H1 (cell line): ENCODE measurements at regions not wholly inside any gene's neighbourhood (a gene's known extent, or its start where the extent isn't known, plus 50 kb on each side); places are given as distances from the start of the nearest gene placed in this dataset.

Source experiments
- CTCF ChIA-PET: fragments of 300-600 bp; sonication (Branson Sonifier 250); formaldehyde crosslinking; loops from one replicate; lab custom pipeline; 2021; ENCODE audit not compliant: partially characterized antibody; lab: Charles Lee
- POLR2A ChIA-PET: fragments of 300-600 bp; sonication (Branson Sonifier 250); formaldehyde crosslinking; loops from one replicate; lab custom pipeline; 2021; ENCODE audit warnings: inconsistent platforms; ENCODE audit not compliant: partially characterized antibody; lab: Charles Lee
- DNase-seq, 2 experiments: peaks; one replicate each; pipeline versions ENCODE4 v3.0.0 to v3.0.0-alpha.2; 2010 to 2022; ENCODE audit warnings: low spot score in 2 of 2, low read depth in 1 of 2, mixed read lengths in 1 of 2
- FAIRE-seq: peaks from 2 replicates; lab custom pipeline; 2011; peaks lifted over from hg19 to GRCh38; lab: Jason Lieb, UNC
- H2AFZ ChIP-seq: 2 replicates; pipeline ENCODE4 v1.8.1; 2012; ENCODE audit warnings: low read length, inconsistent platforms
- H2AK5ac ChIP-seq: 2 replicates; pipeline ENCODE4 v1.6.1; 2013; ENCODE audit warnings: low read depth, low read length
- H2BK120ac ChIP-seq: replicated peaks from 2 replicates; pipeline ENCODE3; 2013; ENCODE audit warnings: low read depth, low read length, inconsistent platforms
- H2BK12ac ChIP-seq: 2 replicates; pipeline ENCODE4 v1.6.1; 2013; ENCODE audit warnings: low read depth, low read length
- H2BK15ac ChIP-seq: 2 replicates; pipeline ENCODE4 v1.6.1; 2013; ENCODE audit warnings: low read length
- H2BK20ac ChIP-seq: 2 replicates; pipeline ENCODE4 v1.6.1; 2013; ENCODE audit warnings: low read length
- H2BK5ac ChIP-seq: 2 replicates; pipeline ENCODE4 v1.6.1; 2013; ENCODE audit warnings: low read depth, low read length
- H3K14ac ChIP-seq: 2 replicates; pipeline ENCODE4 v1.6.1; 2013; ENCODE audit warnings: inconsistent platforms; ENCODE audit not compliant: insufficient read length
- H3K18ac ChIP-seq: 2 replicates; pipeline ENCODE4 v1.6.1; 2013; ENCODE audit warnings: low read length; ENCODE audit errors: extremely low read depth
- H3K23ac ChIP-seq: 2 replicates; pipeline ENCODE4 v1.6.1; 2013; ENCODE audit warnings: inconsistent platforms; ENCODE audit not compliant: insufficient read length
- H3K23me2 ChIP-seq: 2 replicates; pipeline ENCODE4 v1.6.1; 2013; ENCODE audit warnings: low read depth, low read length
- H3K27ac ChIP-seq: 2 replicates; pipeline ENCODE4 v1.6.1; 2011; ENCODE audit warnings: low read depth, low read length, inconsistent platforms
- H3K27me3 ChIP-seq, 4 experiments: replicated peaks in 1 of 4; 1 replicate in 1 of 4; 2 replicates in 3 of 4; pipeline versions ENCODE4 v1.6.1 to v1.8.1; 2011 to 2013; ENCODE audit warnings: low read length in 3 of 4, mild to moderate bottlenecking in 3 of 4, inconsistent platforms in 2 of 4, mixed read lengths in 2 of 4, moderate library complexity in 1 of 4; ENCODE audit not compliant: control insufficient read depth in 3 of 4, insufficient read depth in 3 of 4; ENCODE audit errors: extremely low read depth in 1 of 4
- H3K36me3 ChIP-seq, 4 experiments: 2 replicates each; pipeline versions ENCODE4 v1.6.1 to v1.8.1; 2011 to 2013; ENCODE audit warnings: mild to moderate bottlenecking in 4 of 4, low read length in 3 of 4, moderate library complexity in 2 of 4, control low read depth in 1 of 4, inconsistent platforms in 1 of 4; ENCODE audit not compliant: insufficient read depth in 4 of 4, control insufficient read depth in 2 of 4
- H3K4ac ChIP-seq: replicated peaks from 2 replicates; pipeline ENCODE3; 2013; ENCODE audit warnings: low read length, low read depth, mixed read lengths, inconsistent platforms; ENCODE audit not compliant: insufficient read length
- H3K4me1 ChIP-seq, 4 experiments: replicated peaks in 1 of 4; 1 replicate in 1 of 4; 2 replicates in 3 of 4; pipeline versions ENCODE4 v1.6.1 to v1.8.1; 2011 to 2013; ENCODE audit warnings: low read length in 3 of 4, inconsistent platforms in 2 of 4, mixed read lengths in 1 of 4; ENCODE audit not compliant: insufficient read depth in 4 of 4, control insufficient read depth in 3 of 4
- H3K4me2 ChIP-seq, 2 experiments: 2 replicates each; pipeline versions ENCODE4 v1.6.1 to v1.8.1; 2011 to 2013; ENCODE audit warnings: low read depth in 2 of 2, low read length in 2 of 2, control low read depth in 1 of 2, inconsistent platforms in 1 of 2, mild to moderate bottlenecking in 1 of 2; ENCODE audit not compliant: insufficient read depth in 1 of 2
- H3K4me3 ChIP-seq, 4 experiments: fragments of 200-600, 300-600 bp in 1 of 4; sonication (generic), shearing (Covaris generic), sonication (Bioruptor Twin) in 1 of 4; 2 replicates each; pipeline versions ENCODE4 v1.5.1 to v1.8.1; 2011 to 2016; ENCODE audit warnings: low read length in 4 of 4, low read depth in 3 of 4, control low read depth in 2 of 4, inconsistent platforms in 2 of 4, mild to moderate bottlenecking in 2 of 4, mixed read lengths in 1 of 4, moderate library complexity in 1 of 4; ENCODE audit not compliant: insufficient read depth in 2 of 4; ENCODE audit errors: extremely low read depth in 1 of 4
- H3K56ac ChIP-seq: replicated peaks from 2 replicates; pipeline ENCODE3; 2013; ENCODE audit warnings: low read depth, mild to moderate bottlenecking, mixed read lengths, low read length, inconsistent platforms; ENCODE audit not compliant: insufficient read length
- H3K79me1 ChIP-seq: 2 replicates; pipeline ENCODE4 v1.6.1; 2013; ENCODE audit warnings: low read depth, low read length, control low read depth
- H3K79me2 ChIP-seq, 2 experiments: 2 replicates each; pipeline versions ENCODE4 v1.6.1 to v1.8.1; 2012 to 2013; ENCODE audit warnings: low read length in 2 of 2, mild to moderate bottlenecking in 2 of 2, inconsistent platforms in 1 of 2; ENCODE audit not compliant: insufficient read depth in 2 of 2, control insufficient read depth in 1 of 2
- H3K9ac ChIP-seq, 4 experiments: replicated peaks in 1 of 4; 1 replicate in 1 of 4; 2 replicates in 3 of 4; pipeline versions ENCODE4 v1.6.1 to v1.8.1; 2011 to 2013; ENCODE audit warnings: low read depth in 3 of 4, low read length in 3 of 4, control low read depth in 2 of 4, mild to moderate bottlenecking in 2 of 4, moderate library complexity in 2 of 4, inconsistent platforms in 1 of 4; ENCODE audit errors: extremely low read depth in 1 of 4
- H3K9me3 ChIP-seq, 2 experiments: 2 replicates each; pipeline versions ENCODE4 v1.6.1 to v1.8.1; 2012 to 2013; ENCODE audit warnings: mild to moderate bottlenecking in 2 of 2, moderate library complexity in 2 of 2, control low read depth in 1 of 2, inconsistent platforms in 1 of 2, low read depth in 1 of 2, low read length in 1 of 2, mixed read lengths in 1 of 2; ENCODE audit not compliant: insufficient read depth in 2 of 2
- H4K20me1 ChIP-seq, 2 experiments: replicated peaks in 1 of 2; 2 replicates each; pipeline versions ENCODE3 to v1.8.1; 2011 to 2013; ENCODE audit warnings: inconsistent platforms in 2 of 2, low read length in 2 of 2, mild to moderate bottlenecking in 1 of 2; ENCODE audit not compliant: insufficient read depth in 2 of 2, control insufficient read depth in 1 of 2
- H4K5ac ChIP-seq: 2 replicates; pipeline ENCODE4 v1.6.1; 2013; ENCODE audit warnings: low read length, low read depth, mixed read lengths, inconsistent platforms; ENCODE audit not compliant: insufficient read length
- H4K8ac ChIP-seq: 2 replicates; pipeline ENCODE4 v1.8.0; 2013; ENCODE audit warnings: mild to moderate bottlenecking, moderate library complexity, low read length, inconsistent platforms; ENCODE audit not compliant: insufficient read depth; ENCODE audit errors: extremely low read depth
- H4K91ac ChIP-seq: replicated peaks from 2 replicates; pipeline ENCODE3; 2013; ENCODE audit warnings: low read length, mixed read lengths, inconsistent platforms; ENCODE audit not compliant: insufficient read length
- CHD1 ChIP-seq: IDR thresholded peaks from 2 replicates; pipeline ENCODE4 v1.6.1; 2012; ENCODE audit warnings: low read depth, low read length, improper control_type of control experiment
- CTBP2 ChIP-seq: IDR thresholded peaks from 2 replicates; pipeline ENCODE4 v1.7.0; 2011; ENCODE audit warnings: borderline replicate concordance, mild to moderate bottlenecking, moderate library complexity, mixed read lengths, low read length; ENCODE audit not compliant: insufficient read depth, insufficient read length
- E2F6 ChIP-seq: IDR thresholded peaks from 2 replicates; pipeline ENCODE4 v1.6.1; 2012; ENCODE audit warnings: inconsistent platforms
- HDAC6 ChIP-seq: IDR thresholded peaks from one replicate; pipeline ENCODE4 v1.7.1; 2012; ENCODE audit warnings: low read depth, mild to moderate bottlenecking, inconsistent platforms, low read length, moderate library complexity
- RNF2 ChIP-seq: fragments of 200-900, 300-1000 bp; sonication (generic); IDR thresholded peaks from 2 replicates; pipeline ENCODE4 v1.7.1; 2016; ENCODE audit warnings: borderline replicate concordance, low read depth, mild to moderate bottlenecking, antibody characterized with exemption, low read length; ENCODE audit not compliant: poor library complexity, severe bottlenecking; ENCODE audit errors: missing control alignments
- YY1 ChIP-seq: IDR thresholded peaks from 2 replicates; pipeline ENCODE4 v1.6.1; 2011; ENCODE audit warnings: low read depth, mild to moderate bottlenecking, low read length
- WGBS, 2 experiments: shearing (Covaris generic) in 1 of 2; methylation state at CpG; one replicate each; pipeline versions ENCODE4 v1.1.6 to v1.1.7; 2013 to 2015; ENCODE audit warnings: low lambda C conversion rate in 2 of 2, mixed read lengths in 2 of 2, inconsistent platforms in 1 of 2, low coverage in 1 of 2, missing lambda C conversion rate in 1 of 2; ENCODE audit not compliant: insufficient replicate concordance in 2 of 2, insufficient coverage in 1 of 2, insufficient read length in 1 of 2; ENCODE audit errors: extremely low coverage in 1 of 2, missing lambda C conversion rate in 1 of 2; 5-methylcytosine and 5-hydroxymethylcytosine counted together

- 0 out of 2 replicates have a peak overlapping the region, but pooled peaks have one; percentile 5 for H4K8ac ChIP-seq
- H3K9me3 ChIP-seq = no peaks in the 10 kb centered on the region
- no peak overlapping the region for H3K18ac ChIP-seq
- H3K79me1 ChIP-seq = no peaks in the 10 kb centered on the region
- H2BK120ac ChIP-seq = no peak overlapping the region
- H3K4me1 ChIP-seq = no peaks in the 10 kb centered on the region; a peak in 1 of 7 replicates
- ChIA-PET POLR2A (no interaction called here), CTCF (interaction anchor here (1.0 to 1.5 kb wide), 5 partner anchors 12 to 234 kb away, joined by 3 to 4 read pairs (median 3); no protein-coding TSS in a partner anchor)
- no peak overlapping the region for H3K56ac ChIP-seq
- H3K27me3 ChIP-seq = no peaks in the 10 kb centered on the region
- H3K36me3 ChIP-seq = no peaks in the 10 kb centered on the region
- DNase-seq (no peak), FAIRE-seq (no peak)
- no peak for TF ChIP-seq CTBP2
- no peak for TF ChIP-seq RNF2
- no peak for TF ChIP-seq YY1
- TF ChIP-seq E2F6 = 0 out of 2 replicates have a peak, but pooled peaks have one; percentile 18
- TF ChIP-seq CHD1 = no peak
- no peak for TF ChIP-seq HDAC6
- H2BK5ac ChIP-seq = no peak overlapping the region
- H2BK15ac ChIP-seq = 0 out of 2 replicates have a peak overlapping the region, but pooled peaks have one; percentile 46
- no peak overlapping the region for H3K9ac ChIP-seq
- no peaks in the 10 kb centered on the region for H3K23me2 ChIP-seq
- no peak overlapping the region for H4K5ac ChIP-seq
- no peak overlapping the region for H3K4ac ChIP-seq
- H3K4me3 ChIP-seq = no peak overlapping the region
- H2BK20ac ChIP-seq = no peak overlapping the region
- no peaks in the 10 kb centered on the region for H4K20me1 ChIP-seq
- H3K23ac ChIP-seq = no peak overlapping the region
- no peak overlapping the region for H2BK12ac ChIP-seq
- H2AK5ac ChIP-seq = no peak overlapping the region
- H2AFZ ChIP-seq = peak overlapping the region; percentile 75; the same call in 1 of the 2 replicates
- H3K27ac ChIP-seq = no peak overlapping the region
- H3K4me2 ChIP-seq = no peak overlapping the region
- H4K91ac ChIP-seq = no peak overlapping the region
- H3K14ac ChIP-seq = no peak overlapping the region
- WGBS, 2 experiments = 83% methylated on average over 16 of the region's 19 CpGs; no CpG with 5 or more reads in 1 of the 2 experiments
- no peaks in the 10 kb centered on the region for H3K79me2 ChIP-seq
These were observed 171.2 kb upstream of the SULF2 start for GRCh38 chr20:47956268-47956995.
